ENCODE measurements at regions not wholly inside any gene's neighbourhood (a gene's known extent, or its start where the extent isn't known, plus 50 kb on each side); places are given as distances from the start of the nearest gene placed in this dataset.

GRCh38 chr5:8766448-8766847 lies 779.4 kb downstream of the SEMA5A start:
- no peak for DNase-seq (ENCODE audit: low read depth, low spot score)
- no peak overlapping the region for H3K4me3 ChIP-seq (ENCODE audit: low read length)

GRCh38 chr5:8767111-8767510 lies 778.8 kb downstream of the SEMA5A start:
- H3K4me3 ChIP-seq (ENCODE audit: low read length): no peak overlapping the region
- DNase-seq (ENCODE audit: low read depth, low spot score): no peak

- no peak for DNase-seq (ENCODE audit: low read depth, low spot score)
- H3K4me3 ChIP-seq (ENCODE audit: low read length): no peak overlapping the region
These were observed 778.1 kb downstream of the SEMA5A start for GRCh38 chr5:8767746-8768145.

GRCh38 chr5:8769631-8770030 lies 776.2 kb downstream of the SEMA5A start:
- DNase-seq (ENCODE audit: low read depth, low spot score): no peak

GRCh38 chr5:8770431-8770830 lies 775.4 kb downstream of the SEMA5A start:
- DNase-seq (ENCODE audit: low read depth, low spot score): no peak
- no peak overlapping the region for H3K4me3 ChIP-seq (ENCODE audit: low read length)

More at GRCh38 chr5:8769631-8770030, 776.2 kb downstream of the SEMA5A start:
- H3K4me3 ChIP-seq (ENCODE audit: low read length): no peak overlapping the region

GRCh38 chr5:8773046-8773615 lies 772.7 kb downstream of the SEMA5A start:
- H3K4me3 ChIP-seq (ENCODE audit: low read length): no peak overlapping the region
- DNase-seq (ENCODE audit: low read depth, low spot score): no peak

- H3K4me3 ChIP-seq (ENCODE audit: low read length): no peak overlapping the region
These were observed 761.2 kb downstream of the SEMA5A start for GRCh38 chr5:8784692-8785091.

GRCh38 chr5:8788246-8788645 lies 757.6 kb downstream of the SEMA5A start:
- no peak overlapping the region for H3K4me3 ChIP-seq (ENCODE audit: low read length)
- no peak for DNase-seq (ENCODE audit: low read depth, low spot score)

More at GRCh38 chr5:8784692-8785091, 761.2 kb downstream of the SEMA5A start:
- no peak for DNase-seq (ENCODE audit: low read depth, low spot score)

- DNase-seq (ENCODE audit: low read depth, low spot score): no peak
- no peak overlapping the region for H3K4me3 ChIP-seq (ENCODE audit: low read length)
These were observed 740.2 kb downstream of the SEMA5A start for GRCh38 chr5:8805653-8806052.

- H3K4me3 ChIP-seq (ENCODE audit: low read length): no peak overlapping the region
- DNase-seq (ENCODE audit: low read depth, low spot score): no peak
These were observed 738.2 kb downstream of the SEMA5A start for GRCh38 chr5:8807636-8808035.

GRCh38 chr5:8811581-8811980 lies 734.3 kb downstream of the SEMA5A start:
- H3K4me3 ChIP-seq (ENCODE audit: low read length): no peak overlapping the region
- no peak for DNase-seq (ENCODE audit: low read depth, low spot score)

GRCh38 chr5:8813180-8813579 lies 732.7 kb downstream of the SEMA5A start:
- no peak overlapping the region for H3K4me3 ChIP-seq (ENCODE audit: low read length)
- DNase-seq (ENCODE audit: low read depth, low spot score): peak; percentile 20

- DNase-seq (ENCODE audit: low read depth, low spot score): no peak
These were observed 731.8 kb downstream of the SEMA5A start for GRCh38 chr5:8814105-8814504.

GRCh38 chr5:8824371-8824770 lies 721.5 kb downstream of the SEMA5A start:
- no peak overlapping the region for H3K4me3 ChIP-seq (ENCODE audit: low read length)
- no peak for DNase-seq (ENCODE audit: low read depth, low spot score)

More at GRCh38 chr5:8814105-8814504, 731.8 kb downstream of the SEMA5A start:
- H3K4me3 ChIP-seq (ENCODE audit: low read length): no peak overlapping the region

- DNase-seq (ENCODE audit: low read depth, low spot score): no peak
These were observed 720.6 kb downstream of the SEMA5A start for GRCh38 chr5:8825139-8825757.

GRCh38 chr5:8826508-8826907 lies 719.4 kb downstream of the SEMA5A start:
- no peak for DNase-seq (ENCODE audit: low read depth, low spot score)
- H3K4me3 ChIP-seq (ENCODE audit: low read length): no peak overlapping the region

More at GRCh38 chr5:8825139-8825757, 720.6 kb downstream of the SEMA5A start:
- no peak overlapping the region for H3K4me3 ChIP-seq (ENCODE audit: low read length)

GRCh38 chr5:8827696-8828095 lies 718.2 kb downstream of the SEMA5A start:
- no peak for DNase-seq (ENCODE audit: low read depth, low spot score)
- no peak overlapping the region for H3K4me3 ChIP-seq (ENCODE audit: low read length)

GRCh38 chr5:8828596-8829322 lies 717.1 kb downstream of the SEMA5A start:
- DNase-seq (ENCODE audit: low read depth, low spot score): no peak
- no peak overlapping the region for H3K4me3 ChIP-seq (ENCODE audit: low read length)

GRCh38 chr5:8829323-8830029 lies 716.4 kb downstream of the SEMA5A start:
- no peak overlapping the region for H3K4me3 ChIP-seq (ENCODE audit: low read length)
- no peak for DNase-seq (ENCODE audit: low read depth, low spot score)

- no peak for DNase-seq (ENCODE audit: low read depth, low spot score)
- H3K4me3 ChIP-seq (ENCODE audit: low read length): no peak overlapping the region
These were observed 714.6 kb downstream of the SEMA5A start for GRCh38 chr5:8831251-8831650.
